ENCODE measurements at regions not wholly inside any gene's neighbourhood (a gene's known extent, or its start where the extent isn't known, plus 50 kb on each side); places are given as distances from the start of the nearest gene placed in this dataset.

DNA sequence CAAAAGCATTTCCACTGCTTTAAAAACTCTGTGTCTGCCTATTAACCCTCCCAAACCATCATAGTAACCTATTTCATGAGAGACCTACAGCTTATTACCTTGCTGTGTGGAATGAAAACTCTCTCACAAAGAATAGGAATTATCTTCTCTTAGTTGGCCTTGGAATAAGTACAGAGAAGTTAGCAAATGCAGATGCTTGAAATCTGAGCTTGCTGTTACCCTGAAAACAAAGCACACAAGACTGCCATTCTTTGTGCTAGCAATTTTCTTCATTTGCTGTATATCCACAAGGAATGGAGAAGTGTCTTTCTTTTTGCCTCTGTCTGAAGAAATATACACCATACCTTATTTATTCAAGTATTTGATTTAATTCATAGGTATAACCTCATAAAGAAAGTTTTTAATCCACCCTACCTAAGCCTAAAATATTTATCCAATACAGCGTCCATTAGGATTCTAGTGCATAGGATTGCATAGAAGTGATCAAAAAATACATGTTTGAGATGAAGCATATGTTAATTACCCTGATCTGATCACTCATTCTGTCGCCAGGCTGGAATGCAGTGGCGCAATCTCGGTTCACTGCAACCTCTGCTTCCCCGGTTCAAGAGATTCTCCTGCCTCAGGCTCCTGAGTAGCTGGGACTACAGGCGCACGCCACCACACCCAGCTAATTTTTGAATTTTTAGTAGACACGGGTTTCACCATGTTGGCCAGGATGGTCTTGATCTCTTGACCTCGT, 451.1 kb downstream of the LTN1 start:
- Histone ChIP-seq H3K9me3 (ENCODE audit: control extremely low read depth in 1 of 5, control insufficient read depth in 4 of 5, insufficient read depth in 2 of 5, low read depth in 1 of 5, low read length in 4 of 5) (no peaks in the 10 kb centered on the region), H3K4me1 (ENCODE audit: control extremely low read depth in 1 of 4, control insufficient read depth in 4 of 4, insufficient read depth in 4 of 4, low read length in 3 of 4) (peaks cover 0 to 3% (median 0%) of the 10 kb centered on the region in 4 experiments), H3K27me3 (replicated peaks in 2 of 5; ENCODE audit: control insufficient read depth in 4 of 5, insufficient read depth in 5 of 5, low read length in 4 of 5) (no peaks in the 10 kb centered on the region), H3K27ac (ENCODE audit: insufficient read depth in 1 of 2, low read depth in 1 of 2, low read length in 2 of 2, poor library complexity in 1 of 2, severe bottlenecking in 2 of 2) (no peak overlapping the region), H3K36me3 (ENCODE audit: control insufficient read depth in 4 of 4, insufficient read depth in 4 of 4, low read length in 3 of 4) (no peaks in the 10 kb centered on the region), H3K4me3 (ENCODE audit: control insufficient read depth in 1 of 7, extremely low read depth in 1 of 7, insufficient read depth in 4 of 7, low read depth in 2 of 7, low read length in 6 of 7) (no peak overlapping the region)
- DNase-seq, result no peak
- POLR2A ChIA-PET, result no interaction called here
- 98% methylated on average over 7 of the region's 9 CpGs for WGBS (ENCODE audit: insufficient coverage)
- CTCF ChIA-PET, result interaction anchor here (1.5 kb wide), 1 partner anchor 204 kb away, joined by 3 read pairs; no protein-coding TSS in a partner anchor

DNA sequence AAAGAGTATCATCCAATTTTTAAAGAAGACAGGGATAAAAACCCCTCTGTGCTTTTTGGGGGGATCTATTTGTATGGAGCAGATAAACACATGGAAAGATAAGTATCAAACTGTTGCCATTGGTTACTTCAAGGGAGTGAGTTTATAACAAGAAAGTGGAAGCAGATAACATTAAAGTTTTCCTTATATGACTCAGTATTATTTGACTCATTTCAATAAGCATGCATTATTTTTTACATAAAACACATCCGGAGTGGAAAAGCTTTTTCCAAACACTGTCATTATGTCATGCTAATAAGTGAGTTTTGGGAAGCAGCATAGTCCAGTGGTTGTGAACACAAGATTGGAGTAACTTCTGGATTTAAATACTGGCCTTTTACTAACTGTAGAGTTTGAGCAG, 452.2 kb downstream of the LTN1 start:
- POLR2A ChIA-PET, result no interaction called here
- DNase-seq, result peak in 1 of 3 donors; percentile 47
- CTCF ChIA-PET, result interaction anchor here (1.5 kb wide), 1 partner anchor 205 kb away, joined by 3 read pairs; no protein-coding TSS in a partner anchor
- 0% methylated on average over 1 of the region's 1 CpG for WGBS (ENCODE audit: insufficient coverage)
- Histone ChIP-seq H3K9me3 (ENCODE audit: control extremely low read depth in 1 of 5, control insufficient read depth in 4 of 5, insufficient read depth in 2 of 5, low read depth in 1 of 5, low read length in 4 of 5) (no peaks in the 10 kb centered on the region), H3K36me3 (ENCODE audit: control insufficient read depth in 4 of 4, insufficient read depth in 4 of 4, low read length in 3 of 4) (no peaks in the 10 kb centered on the region), H3K27ac (ENCODE audit: insufficient read depth in 1 of 2, low read depth in 1 of 2, low read length in 2 of 2, poor library complexity in 1 of 2, severe bottlenecking in 2 of 2) (no peak overlapping the region), H3K27me3 (replicated peaks in 2 of 5; ENCODE audit: control insufficient read depth in 4 of 5, insufficient read depth in 5 of 5, low read length in 4 of 5) (no peaks in the 10 kb centered on the region), H3K4me1 (ENCODE audit: control extremely low read depth in 1 of 4, control insufficient read depth in 4 of 4, insufficient read depth in 4 of 4, low read length in 3 of 4) (peaks cover 0 to 3% (median 0%) of the 10 kb centered on the region in 4 experiments), H3K4me3 (ENCODE audit: control insufficient read depth in 1 of 7, extremely low read depth in 1 of 7, insufficient read depth in 4 of 7, low read depth in 2 of 7, low read length in 6 of 7) (no peak overlapping the region)

- no peak overlapping the region for H3K4me3 ChIP-seq (ENCODE audit: control insufficient read depth in 1 of 7, extremely low read depth in 1 of 7, insufficient read depth in 4 of 7, low read depth in 2 of 7, low read length in 6 of 7)
- H3K4me1 ChIP-seq (ENCODE audit: control extremely low read depth in 1 of 4, control insufficient read depth in 4 of 4, insufficient read depth in 4 of 4, low read length in 3 of 4), result peaks cover 0 to 3% (median 0%) of the 10 kb centered on the region in 4 experiments
- CTCF ChIA-PET, result no interaction called here
- no peak for DNase-seq
- H3K27ac ChIP-seq (ENCODE audit: insufficient read depth in 1 of 2, low read depth in 1 of 2, low read length in 2 of 2, poor library complexity in 1 of 2, severe bottlenecking in 2 of 2), result no peak overlapping the region
- H3K36me3 ChIP-seq (ENCODE audit: control insufficient read depth in 4 of 4, insufficient read depth in 4 of 4, low read length in 3 of 4), result no peaks in the 10 kb centered on the region
- no peaks in the 10 kb centered on the region for H3K27me3 ChIP-seq (replicated peaks in 2 of 5; ENCODE audit: control insufficient read depth in 4 of 5, insufficient read depth in 5 of 5, low read length in 4 of 5)
- POLR2A ChIA-PET, result no interaction called here
- no peaks in the 10 kb centered on the region for H3K9me3 ChIP-seq (ENCODE audit: control extremely low read depth in 1 of 5, control insufficient read depth in 4 of 5, insufficient read depth in 2 of 5, low read depth in 1 of 5, low read length in 4 of 5)
Measured at GRCh38 chr21:28539623-28539988, 453.1 kb downstream of the LTN1 start.

DNA sequence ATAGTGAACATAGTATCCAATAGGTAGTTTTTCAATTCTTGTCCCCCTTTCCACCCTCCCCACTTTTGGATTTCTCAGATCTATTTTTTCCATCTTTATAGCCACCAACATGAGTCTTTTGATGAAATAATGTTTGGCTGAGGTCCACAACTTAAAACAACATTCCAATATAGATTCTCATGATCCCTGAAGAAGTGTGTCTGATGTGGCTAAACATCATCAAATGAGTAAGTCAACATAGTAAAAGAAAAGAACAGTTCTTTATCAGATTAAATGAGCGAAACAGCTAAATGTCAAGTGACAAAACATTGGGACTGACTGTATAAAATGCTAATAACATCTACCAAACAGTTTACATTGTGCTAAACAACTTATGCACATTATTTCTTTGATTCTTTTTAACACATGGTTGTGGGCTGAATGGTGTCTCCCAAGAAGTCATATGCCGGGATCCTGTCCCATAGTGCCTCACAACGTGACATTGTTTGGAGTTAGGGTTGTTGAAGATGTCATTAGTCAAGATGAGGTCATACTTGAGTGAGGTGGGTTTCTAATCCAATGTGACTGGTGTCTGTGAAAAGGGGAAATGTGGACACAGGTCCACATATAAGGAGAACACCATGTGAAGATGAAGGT, 453.6 kb downstream of the LTN1 start:
- 97% methylated on average over 3 of the region's 3 CpGs for WGBS (ENCODE audit: insufficient coverage)
- no peaks in the 10 kb centered on the region for H3K27me3 ChIP-seq (replicated peaks in 2 of 5; ENCODE audit: control insufficient read depth in 4 of 5, insufficient read depth in 5 of 5, low read length in 4 of 5)
- ChIA-PET POLR2A (no interaction called here), CTCF (no interaction called here)
- no peaks in the 10 kb centered on the region for H3K36me3 ChIP-seq (ENCODE audit: control insufficient read depth in 4 of 4, insufficient read depth in 4 of 4, low read length in 3 of 4)
- no peak overlapping the region for H3K4me3 ChIP-seq (ENCODE audit: control insufficient read depth in 1 of 7, extremely low read depth in 1 of 7, insufficient read depth in 4 of 7, low read depth in 2 of 7, low read length in 6 of 7)
- DNase-seq, result no peak
- H3K27ac ChIP-seq (ENCODE audit: insufficient read depth in 1 of 2, low read depth in 1 of 2, low read length in 2 of 2, poor library complexity in 1 of 2, severe bottlenecking in 2 of 2), result no peak overlapping the region
- peaks cover 0 to 3% (median 0%) of the 10 kb centered on the region in 4 experiments for H3K4me1 ChIP-seq (ENCODE audit: control extremely low read depth in 1 of 4, control insufficient read depth in 4 of 4, insufficient read depth in 4 of 4, low read length in 3 of 4)
- no peaks in the 10 kb centered on the region for H3K9me3 ChIP-seq (ENCODE audit: control extremely low read depth in 1 of 5, control insufficient read depth in 4 of 5, insufficient read depth in 2 of 5, low read depth in 1 of 5, low read length in 4 of 5)

DNA sequence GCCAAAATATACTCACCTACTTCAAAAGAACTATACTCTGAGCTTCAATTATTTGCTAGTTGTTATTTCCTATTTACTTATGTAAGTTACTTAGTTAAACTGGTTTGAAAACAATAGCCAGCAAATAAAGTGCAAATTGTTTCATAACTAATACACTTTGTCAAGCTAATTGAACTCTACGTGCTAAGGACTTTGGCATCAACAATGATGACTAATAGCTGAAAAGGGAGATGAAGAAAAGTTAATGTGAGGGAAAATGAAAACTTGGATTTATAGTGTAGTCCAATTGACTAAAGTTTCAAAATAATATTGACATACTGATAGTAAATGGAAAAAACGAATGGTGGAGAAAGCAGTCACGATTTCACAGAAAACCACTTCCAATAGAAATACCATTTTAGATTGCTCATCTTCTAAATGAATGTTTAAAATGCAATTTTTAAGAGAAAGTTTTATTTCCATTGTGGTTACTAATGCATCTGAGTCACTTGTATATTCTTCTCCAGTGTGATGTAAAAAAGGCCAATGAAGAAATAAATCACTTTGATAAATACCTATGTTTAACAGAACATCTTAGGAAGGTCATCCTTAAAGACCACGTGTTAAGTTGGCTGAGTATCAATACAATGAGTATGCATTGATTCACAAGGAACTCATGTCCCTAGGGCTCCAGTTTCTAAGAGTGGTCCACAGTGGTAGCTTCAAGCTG, 455.2 kb downstream of the LTN1 start:
- H3K27me3 ChIP-seq (replicated peaks in 2 of 5; ENCODE audit: control insufficient read depth in 4 of 5, insufficient read depth in 5 of 5, low read length in 4 of 5), result no peaks in the 10 kb centered on the region
- H3K27ac ChIP-seq (ENCODE audit: insufficient read depth in 1 of 2, low read depth in 1 of 2, low read length in 2 of 2, poor library complexity in 1 of 2, severe bottlenecking in 2 of 2), result no peak overlapping the region
- no peak overlapping the region for H3K4me3 ChIP-seq (ENCODE audit: control insufficient read depth in 1 of 7, extremely low read depth in 1 of 7, insufficient read depth in 4 of 7, low read depth in 2 of 7, low read length in 6 of 7)
- CTCF ChIA-PET, result no interaction called here
- H3K9me3 ChIP-seq (ENCODE audit: control extremely low read depth in 1 of 5, control insufficient read depth in 4 of 5, insufficient read depth in 2 of 5, low read depth in 1 of 5, low read length in 4 of 5), result no peaks in the 10 kb centered on the region
- peaks cover 0 to 3% (median 0%) of the 10 kb centered on the region in 4 experiments for H3K4me1 ChIP-seq (ENCODE audit: control extremely low read depth in 1 of 4, control insufficient read depth in 4 of 4, insufficient read depth in 4 of 4, low read length in 3 of 4)
- no peak for DNase-seq
- no peaks in the 10 kb centered on the region for H3K36me3 ChIP-seq (ENCODE audit: control insufficient read depth in 4 of 4, insufficient read depth in 4 of 4, low read length in 3 of 4)
- WGBS (ENCODE audit: insufficient coverage), result 100% methylated on average over 1 of the region's 4 CpGs
- POLR2A ChIA-PET, result no interaction called here

- no peak for DNase-seq
- ChIA-PET POLR2A (no interaction called here), CTCF (interaction anchor here (0.6 to 1.8 kb wide), 2 partner anchors 213 to 247 kb away, joined by 3 to 5 read pairs; no protein-coding TSS in a partner anchor)
Measured at GRCh38 chr21:28532446-28532845, 460.2 kb downstream of the LTN1 start.

GRCh38 chr21:28523367-28523766, 469.3 kb downstream of the LTN1 start:
- POLR2A ChIA-PET, result no interaction called here

More at GRCh38 chr21:28532446-28532845, 460.2 kb downstream of the LTN1 start:
- Histone ChIP-seq H3K27ac (ENCODE audit: insufficient read depth in 1 of 2, low read depth in 1 of 2, low read length in 2 of 2, poor library complexity in 1 of 2, severe bottlenecking in 2 of 2) (no peak overlapping the region), H3K36me3 (ENCODE audit: control insufficient read depth in 4 of 4, insufficient read depth in 4 of 4, low read length in 3 of 4) (no peaks in the 10 kb centered on the region), H3K9me3 (ENCODE audit: control extremely low read depth in 1 of 5, control insufficient read depth in 4 of 5, insufficient read depth in 2 of 5, low read depth in 1 of 5, low read length in 4 of 5) (peaks cover 0 to 1% (median 0%) of the 10 kb centered on the region in 5 experiments), H3K4me3 (ENCODE audit: control insufficient read depth in 1 of 7, extremely low read depth in 1 of 7, insufficient read depth in 4 of 7, low read depth in 2 of 7, low read length in 6 of 7) (no peak overlapping the region), H3K4me1 (ENCODE audit: control extremely low read depth in 1 of 4, control insufficient read depth in 4 of 4, insufficient read depth in 4 of 4, low read length in 3 of 4) (no peaks in the 10 kb centered on the region), H3K27me3 (replicated peaks in 2 of 5; ENCODE audit: control insufficient read depth in 4 of 5, insufficient read depth in 5 of 5, low read length in 4 of 5) (no peaks in the 10 kb centered on the region)

More at GRCh38 chr21:28523367-28523766, 469.3 kb downstream of the LTN1 start:
- WGBS (ENCODE audit: insufficient coverage), result 90% methylated on average over 2 of the region's 2 CpGs
- DNase-seq, result no peak
- no peaks in the 10 kb centered on the region for H3K36me3 ChIP-seq (ENCODE audit: control insufficient read depth in 4 of 4, insufficient read depth in 4 of 4, low read length in 3 of 4)
- CTCF ChIA-PET, result no interaction called here
- no peaks in the 10 kb centered on the region for H3K27me3 ChIP-seq (replicated peaks in 2 of 5; ENCODE audit: control insufficient read depth in 4 of 5, insufficient read depth in 5 of 5, low read length in 4 of 5)
- no peak overlapping the region for H3K27ac ChIP-seq (ENCODE audit: insufficient read depth in 1 of 2, low read depth in 1 of 2, low read length in 2 of 2, poor library complexity in 1 of 2, severe bottlenecking in 2 of 2)
- peaks cover 6 to 15% (median 9%) of the 10 kb centered on the region in 4 experiments for H3K4me1 ChIP-seq (ENCODE audit: control extremely low read depth in 1 of 4, control insufficient read depth in 4 of 4, insufficient read depth in 4 of 4, low read length in 3 of 4)
- no peak overlapping the region for H3K4me3 ChIP-seq (ENCODE audit: control insufficient read depth in 1 of 7, extremely low read depth in 1 of 7, insufficient read depth in 4 of 7, low read depth in 2 of 7, low read length in 6 of 7)
- H3K9me3 ChIP-seq (ENCODE audit: control extremely low read depth in 1 of 5, control insufficient read depth in 4 of 5, insufficient read depth in 2 of 5, low read depth in 1 of 5, low read length in 4 of 5), result no peaks in the 10 kb centered on the region

Measured in common myeloid progenitor, CD34-positive (primary cell).